Stimulated activated CD8-positive, alpha-beta memory T cell treated with anti-CD3 and anti-CD28 coated beads, Interleukin-4, amount 100 ng/mL, for 48 hours (primary cell): ENCODE measurements at regions not wholly inside any gene's neighbourhood (a gene's known extent, or its start where the extent isn't known, plus 50 kb on each side); places are given as distances from the start of the nearest gene placed in this dataset.
A peak's percentile ranks its signal among the peaks of the same experiment; 100 is the strongest.

Experiments
- DNase-seq: peaks from one replicate; pipeline ENCODE4 v3.0.0-alpha.2; 2020

- no peak for DNase-seq
Measured at GRCh38 chr11:36803084-36803483, 205.0 kb upstream of the RAG2 start.

GRCh38 chr11:36792996-36793914, 195.2 kb upstream of the RAG2 start:
- no peak for DNase-seq

GRCh38 chr11:36791957-36792356, 193.9 kb upstream of the RAG2 start:
- no peak for DNase-seq

- no peak for DNase-seq
Measured at GRCh38 chr11:36790526-36790925, 192.5 kb upstream of the RAG2 start.

GRCh38 chr11:36783808-36784207, 185.8 kb upstream of the RAG2 start:
- DNase-seq, result no peak

- no peak for DNase-seq
Measured at GRCh38 chr11:36779791-36780190, 181.8 kb upstream of the RAG2 start.

- DNase-seq, result no peak
Measured at GRCh38 chr11:36777311-36777710, 179.3 kb upstream of the RAG2 start.

GRCh38 chr11:36775756-36776155, 177.7 kb upstream of the RAG2 start:
- DNase-seq, result no peak

GRCh38 chr11:36775130-36775529, 177.1 kb upstream of the RAG2 start:
- no peak for DNase-seq

GRCh38 chr11:36774603-36775002, 176.6 kb upstream of the RAG2 start:
- no peak for DNase-seq

GRCh38 chr11:36763187-36763586, 165.2 kb upstream of the RAG2 start:
- no peak for DNase-seq

GRCh38 chr11:36757075-36757474, 159.0 kb upstream of the RAG2 start:
- DNase-seq, result no peak

- DNase-seq, result no peak
Measured at GRCh38 chr11:36753960-36754359, 155.9 kb upstream of the RAG2 start.

- DNase-seq, result no peak
Measured at GRCh38 chr11:36751996-36752395, 154.0 kb upstream of the RAG2 start.

GRCh38 chr11:36751335-36751781, 153.3 kb upstream of the RAG2 start:
- DNase-seq, result no peak

- DNase-seq, result no peak
Measured at GRCh38 chr11:36750349-36750748, 152.3 kb upstream of the RAG2 start.

- no peak for DNase-seq
Measured at GRCh38 chr11:36748836-36749235, 150.8 kb upstream of the RAG2 start.

- DNase-seq, result peak; percentile 89
Measured at GRCh38 chr11:36746886-36747710, 149.1 kb upstream of the RAG2 start.

- DNase-seq, result peak; percentile 84
Measured at GRCh38 chr11:36744375-36745168, 146.5 kb upstream of the RAG2 start.

GRCh38 chr11:36743039-36743438, 145.0 kb upstream of the RAG2 start:
- no peak for DNase-seq

GRCh38 chr11:36741515-36741914, 143.5 kb upstream of the RAG2 start:
- DNase-seq, result no peak

GRCh38 chr11:36738292-36738861, 140.3 kb upstream of the RAG2 start:
- DNase-seq, result no peak

- no peak for DNase-seq
Measured at GRCh38 chr11:36736103-36736502, 138.1 kb upstream of the RAG2 start.
